EL (cell line): ENCODE measurements at regions not wholly inside any gene's neighbourhood (a gene's known extent, or its start where the extent isn't known, plus 50 kb on each side); places are given as distances from the start of the nearest gene placed in this dataset.

Experiments
- DNase-seq: peaks from one replicate; pipeline ENCODE4 v3.0.0-alpha.2; 2016

GRCh38 chr2:185990861-185991525 is 252.4 kb downstream of the FSIP2 start:
- DNase-seq, result peak; percentile 57

DNA sequence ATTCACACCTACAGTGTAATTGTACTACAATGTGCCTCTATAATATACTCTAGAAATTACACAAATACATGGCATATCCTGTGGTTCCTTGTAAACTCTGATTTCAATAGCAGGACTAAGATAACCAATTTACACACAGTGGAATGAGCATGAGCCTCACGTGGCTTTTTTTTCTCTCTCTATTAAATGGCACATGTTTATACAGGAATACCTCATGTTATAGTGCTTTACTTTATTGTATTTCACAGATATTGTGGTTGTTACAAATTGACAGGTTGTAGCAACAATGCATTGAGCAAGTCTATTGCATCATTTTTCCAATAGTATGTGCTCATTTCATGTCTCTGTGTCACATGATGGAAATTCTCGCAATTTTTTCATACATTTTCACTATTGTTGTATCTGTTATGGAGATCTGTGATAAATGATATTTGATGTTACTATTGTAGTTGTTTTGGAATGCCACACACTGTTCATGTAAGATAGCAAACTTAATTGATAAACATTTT is 260.0 kb downstream of the FSIP2 start:
- no peak for DNase-seq

GRCh38 chr2:186009341-186009740 is 270.7 kb downstream of the FSIP2 start:
- DNase-seq, result no peak

- DNase-seq, result no peak
Measured at GRCh38 chr2:186017278-186017677, 278.7 kb downstream of the FSIP2 start.

DNA sequence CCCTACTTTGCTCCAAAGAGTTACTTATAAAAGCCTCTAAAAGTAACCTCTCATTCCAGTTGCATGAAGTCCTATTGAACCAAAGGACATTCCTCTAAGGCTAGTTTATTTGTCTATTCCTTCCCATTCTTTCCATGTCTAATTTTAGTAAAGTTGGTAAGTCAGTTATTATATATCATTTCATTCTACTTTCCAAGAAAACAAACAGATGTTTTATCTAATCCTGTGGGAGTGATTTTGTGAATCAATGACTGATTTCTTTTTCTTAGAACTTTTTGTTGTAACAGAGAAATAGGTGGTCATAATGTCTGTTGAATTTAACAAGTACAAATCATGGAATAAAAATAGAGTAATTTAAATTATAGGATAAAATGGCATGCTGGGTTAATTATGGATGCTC is 286.3 kb downstream of the FSIP2 start:
- DNase-seq, result no peak

DNA sequence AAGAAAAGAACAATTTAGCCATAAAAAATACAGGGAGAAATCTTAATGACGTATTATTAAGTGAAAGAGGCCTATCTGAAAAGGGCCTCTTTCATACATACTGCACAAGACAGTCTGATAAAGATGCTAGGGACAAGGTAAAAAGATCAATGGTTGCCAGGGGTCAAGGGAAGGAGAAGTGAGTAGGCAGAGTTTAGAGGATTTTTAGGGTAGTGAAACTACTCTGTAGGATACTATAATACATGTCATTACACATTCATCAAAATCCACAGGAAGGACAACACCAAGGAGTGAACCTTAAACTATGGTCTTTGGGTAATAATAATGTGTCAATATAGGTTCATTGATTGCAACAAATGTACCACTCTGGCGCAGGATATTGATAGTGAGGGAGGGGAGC is 289.3 kb downstream of the FSIP2 start:
- DNase-seq, result no peak

DNA sequence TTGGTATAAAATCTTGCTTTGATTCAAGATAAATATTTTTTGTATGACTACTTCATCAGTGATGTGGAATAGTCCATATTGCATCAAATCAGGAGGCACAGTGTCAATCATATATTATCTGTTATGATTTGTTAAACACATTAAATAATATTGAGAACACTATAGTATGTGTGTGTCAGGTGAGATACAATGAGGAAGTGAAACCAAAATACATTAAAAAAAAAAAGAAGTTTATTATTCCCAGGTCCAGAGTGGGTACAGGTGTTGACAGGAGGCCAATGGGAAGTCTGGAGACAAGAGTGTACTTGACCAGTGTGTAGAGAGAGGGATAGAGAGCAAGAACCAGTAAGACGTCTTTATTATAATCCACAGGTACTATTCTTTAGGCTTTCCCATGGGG is 292.6 kb downstream of the FSIP2 start:
- no peak for DNase-seq

DNA sequence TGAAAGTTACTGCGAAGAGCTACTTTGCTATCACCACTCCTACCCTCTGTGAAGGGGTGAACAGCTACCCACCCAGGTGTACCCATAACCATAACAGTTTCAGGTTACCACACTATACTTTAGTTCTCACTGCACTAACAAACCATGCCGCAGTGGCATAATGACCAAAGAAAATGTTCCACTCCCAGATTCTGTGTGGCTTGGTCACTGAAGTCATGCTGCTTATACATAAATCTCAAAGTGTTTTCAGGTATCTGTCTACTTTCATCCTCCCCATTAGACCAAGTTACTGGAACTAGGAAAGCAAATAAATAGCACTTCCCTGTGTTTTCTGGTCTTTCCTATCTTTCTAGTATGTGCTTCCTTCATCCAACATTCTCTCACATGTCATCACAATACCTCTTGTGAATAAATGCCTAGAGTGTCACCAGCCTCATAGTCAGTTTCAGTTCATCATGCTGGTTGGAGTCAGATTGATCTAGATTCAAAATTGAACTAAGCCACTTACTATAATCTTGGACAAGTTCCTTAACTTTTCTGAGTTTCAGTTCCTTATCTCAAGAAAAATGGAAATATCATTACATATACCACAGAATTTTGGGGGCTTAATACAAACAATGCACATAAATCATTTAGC is 293.6 kb downstream of the FSIP2 start:
- DNase-seq, result no peak

- no peak for DNase-seq
Measured at GRCh38 chr2:186032930-186033329, 294.3 kb downstream of the FSIP2 start.

DNA sequence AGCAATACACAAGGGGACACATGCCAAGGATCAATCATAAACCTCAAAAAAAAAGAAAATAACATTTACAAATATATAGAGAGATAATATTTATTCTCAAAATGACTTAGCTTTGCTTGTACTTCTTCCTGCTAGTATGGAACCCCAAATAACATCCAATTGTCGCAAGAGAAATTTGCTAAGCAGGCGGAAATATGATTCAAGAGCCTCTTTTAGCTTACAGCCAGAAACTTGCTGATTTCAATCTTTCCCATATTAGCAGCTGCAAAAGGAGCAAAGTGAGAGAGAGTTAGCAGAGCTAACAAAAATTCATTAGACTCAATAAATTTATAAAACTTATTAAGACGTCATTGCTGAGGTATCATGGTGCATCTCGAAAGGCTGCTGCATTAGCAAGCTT is 294.9 kb downstream of the FSIP2 start:
- no peak for DNase-seq

DNA sequence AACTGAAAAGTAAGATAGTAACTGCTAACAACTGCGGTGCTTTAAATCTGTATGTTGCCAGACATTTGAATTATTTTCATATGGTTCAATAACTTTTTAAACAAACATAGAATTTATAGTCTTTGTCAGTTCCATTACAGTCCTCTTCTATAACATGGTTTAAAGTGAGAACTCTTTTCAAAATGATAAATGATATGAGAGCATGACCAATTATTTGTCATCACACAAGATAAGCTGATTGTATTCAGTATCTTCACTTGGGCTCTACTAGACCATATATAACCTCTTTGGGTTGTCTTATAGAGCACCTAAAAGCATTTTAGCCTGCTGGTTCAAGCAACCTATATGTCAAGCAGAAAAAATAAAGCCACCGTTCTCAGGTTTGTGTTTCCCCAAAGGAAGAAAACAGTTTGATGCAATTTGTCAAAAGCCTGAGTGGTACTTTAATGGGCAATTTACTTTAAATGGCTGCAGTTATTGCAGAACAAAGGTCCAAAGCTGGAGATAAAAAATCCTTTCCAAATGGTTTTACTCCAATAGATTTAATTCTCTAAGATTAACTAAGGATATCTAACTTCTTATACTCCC is 298.4 kb downstream of the FSIP2 start:
- no peak for DNase-seq

DNA sequence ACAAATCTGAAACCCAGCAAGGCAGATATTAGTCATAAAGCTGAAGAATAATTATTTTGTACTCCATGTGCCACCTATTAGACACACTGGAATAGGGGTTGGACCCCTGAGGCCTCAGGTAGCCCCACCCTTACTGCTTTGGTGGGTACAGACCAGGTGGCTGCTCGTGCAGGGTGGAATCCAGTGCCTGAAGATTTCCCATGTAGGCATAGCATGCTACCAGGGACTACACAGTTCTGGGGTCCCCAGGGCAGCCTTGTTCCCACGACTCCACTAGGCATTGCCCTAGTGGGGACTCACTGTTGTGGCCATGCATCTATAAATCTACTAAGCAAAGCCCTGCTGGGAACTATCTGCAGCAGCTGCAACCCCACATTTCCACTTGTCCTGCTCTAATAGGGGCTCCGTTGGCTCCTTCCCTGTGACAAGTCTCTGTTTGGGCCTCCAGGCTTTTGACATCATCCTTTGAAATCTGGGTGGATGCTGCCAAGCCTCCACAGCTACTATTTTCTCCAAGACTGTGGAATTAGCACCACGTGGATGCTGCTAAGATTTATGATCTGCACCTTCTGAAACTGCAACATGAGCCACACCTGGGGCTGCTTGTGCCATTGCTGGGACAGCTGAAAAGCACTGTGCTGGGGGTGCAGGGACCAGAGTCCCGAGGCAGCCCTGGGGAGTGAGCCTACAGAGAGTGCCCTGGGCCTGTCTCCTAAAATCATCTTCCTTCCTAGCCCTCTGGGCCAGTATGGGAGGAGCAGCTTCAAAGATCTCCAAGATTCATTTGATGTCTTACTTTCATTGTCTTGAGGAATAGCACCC is 303.8 kb downstream of the FSIP2 start:
- DNase-seq, result no peak

DNA sequence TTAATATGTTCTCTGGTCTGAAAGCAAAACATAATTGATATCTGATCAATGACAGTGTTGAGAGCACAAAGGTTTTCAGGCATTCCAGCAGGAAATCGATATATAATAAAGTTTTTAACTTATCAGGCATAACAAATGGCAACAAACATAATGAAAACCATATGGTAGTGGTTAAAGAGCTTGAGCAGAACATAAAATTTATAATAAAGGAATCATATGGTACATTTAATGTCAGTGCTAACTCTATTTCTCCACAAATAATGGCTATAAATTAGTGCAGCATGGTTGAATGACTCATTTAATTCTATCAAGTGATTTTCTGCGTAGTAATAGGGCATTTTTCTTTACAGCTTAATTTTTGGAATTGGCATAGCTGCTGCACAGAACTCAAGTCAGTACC is 306.2 kb downstream of the FSIP2 start:
- DNase-seq, result no peak

DNA sequence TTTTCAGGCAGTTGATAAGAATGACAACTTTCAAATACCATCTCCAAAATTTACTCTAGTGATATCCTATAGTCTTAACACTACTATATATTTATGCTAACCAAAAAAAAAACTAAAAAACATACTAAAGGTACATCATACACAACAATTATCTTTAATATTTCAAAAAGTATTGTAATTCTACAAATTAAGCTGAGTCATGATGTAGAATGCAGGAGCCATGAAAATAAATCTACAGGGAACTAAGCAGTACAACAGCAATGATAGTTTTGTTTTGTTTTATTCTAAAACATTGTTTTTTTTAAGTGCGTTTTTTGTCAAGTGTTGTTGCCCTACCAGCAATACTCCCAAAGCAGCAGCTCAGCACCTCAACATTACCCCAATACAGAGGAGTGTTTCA is 314.3 kb downstream of the FSIP2 start:
- DNase-seq, result no peak

GRCh38 chr2:186058614-186059013 is 320.0 kb downstream of the FSIP2 start:
- no peak for DNase-seq

- DNase-seq, result no peak
Measured at GRCh38 chr2:186059096-186059495, 320.5 kb downstream of the FSIP2 start.

GRCh38 chr2:186060744-186061440 is 322.3 kb downstream of the FSIP2 start:
- no peak for DNase-seq

GRCh38 chr2:186064507-186064906 is 325.9 kb downstream of the FSIP2 start:
- DNase-seq, result no peak

DNA sequence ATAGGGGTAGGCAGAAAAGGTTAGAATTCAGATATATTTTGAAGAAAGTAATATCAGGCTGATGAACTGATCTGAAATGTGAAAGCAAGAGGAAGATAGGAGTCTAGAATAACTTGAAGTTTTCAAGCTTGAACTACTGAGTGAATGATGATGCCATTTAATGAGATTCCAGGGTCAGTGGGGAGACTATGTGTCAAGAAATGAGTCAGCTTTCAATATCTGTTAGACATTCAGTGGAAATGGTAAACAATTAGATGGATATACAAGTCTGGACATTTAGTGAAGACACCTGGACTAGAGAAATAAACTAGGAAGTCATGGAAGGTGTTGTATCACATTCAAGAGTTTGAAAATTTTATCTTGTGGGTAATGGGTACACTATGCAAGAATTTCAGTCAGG is 326.9 kb downstream of the FSIP2 start:
- no peak for DNase-seq

- peak; percentile 1 for DNase-seq
Measured at GRCh38 chr2:186068139-186068801, 329.7 kb downstream of the FSIP2 start.

DNA sequence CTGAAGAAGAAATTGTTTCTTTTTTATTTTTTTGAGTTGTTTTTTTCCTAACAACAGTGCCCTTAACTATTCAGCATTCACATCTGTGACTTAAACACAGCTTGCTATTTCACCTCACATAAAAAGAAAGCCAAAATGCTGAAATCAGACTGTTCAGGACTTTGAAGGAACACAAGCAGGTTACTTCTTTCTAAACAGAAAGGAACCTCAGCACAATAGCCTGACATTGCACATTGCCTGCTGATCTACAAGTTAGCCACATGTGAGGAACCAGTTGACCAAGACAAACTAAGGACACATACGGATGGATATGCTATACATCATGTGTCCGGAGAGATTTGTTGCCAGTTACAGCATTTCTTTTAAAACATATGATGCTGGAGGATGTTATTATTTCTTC is 331.1 kb downstream of the FSIP2 start:
- DNase-seq, result no peak

- DNase-seq, result no peak
Measured at GRCh38 chr2:186085226-186085625, 346.6 kb downstream of the FSIP2 start.
